HG03025 (cell line): ENCODE measurements at regions not wholly inside any gene's neighbourhood (a gene's known extent, or its start where the extent isn't known, plus 50 kb on each side); places are given as distances from the start of the nearest gene placed in this dataset.
"Not testable (repeated sequence)": the region's sequence is repeated elsewhere in the genome, so short reads cannot be mapped to it uniquely, and the experiment has no call there.

Experiments
- ATAC-seq: cut with Tn5 transposase; IDR thresholded peaks from one replicate; pipeline ENCODE4 v1.9.1; 2021; ENCODE audit warnings: mild to moderate bottlenecking, moderate library complexity; ENCODE audit not compliant: unreplicated experiment, low FRiP score

DNA sequence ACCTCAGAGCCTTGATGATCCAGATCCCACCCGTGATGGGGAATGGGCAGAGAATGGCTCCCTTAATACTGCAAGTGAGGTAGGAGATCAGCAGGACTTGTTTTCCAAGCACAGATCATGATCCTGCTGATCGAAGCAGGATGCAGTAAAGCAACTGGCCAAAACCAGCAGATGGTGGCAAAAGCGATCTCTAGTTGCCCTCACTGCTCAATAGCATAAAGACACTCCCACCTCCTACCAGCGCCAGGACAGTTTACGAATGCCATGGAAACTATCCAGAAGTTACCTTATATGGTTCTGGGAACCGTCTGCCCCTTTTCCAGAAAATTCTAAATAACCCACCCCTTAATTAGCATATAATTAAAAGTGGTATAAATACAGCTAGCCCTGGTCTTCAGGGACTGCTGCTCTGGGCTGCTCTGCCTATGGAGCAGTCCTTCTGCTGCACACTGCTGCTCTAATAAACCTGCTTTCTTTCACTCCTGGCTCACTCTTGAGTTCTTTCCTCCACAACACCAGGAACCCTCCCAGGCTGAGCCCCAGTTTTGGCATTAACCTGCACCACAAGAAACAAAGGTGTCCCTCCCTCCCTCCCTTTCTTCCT is 415.8 kb downstream of the PREX1 start:
- no peak for ATAC-seq

DNA sequence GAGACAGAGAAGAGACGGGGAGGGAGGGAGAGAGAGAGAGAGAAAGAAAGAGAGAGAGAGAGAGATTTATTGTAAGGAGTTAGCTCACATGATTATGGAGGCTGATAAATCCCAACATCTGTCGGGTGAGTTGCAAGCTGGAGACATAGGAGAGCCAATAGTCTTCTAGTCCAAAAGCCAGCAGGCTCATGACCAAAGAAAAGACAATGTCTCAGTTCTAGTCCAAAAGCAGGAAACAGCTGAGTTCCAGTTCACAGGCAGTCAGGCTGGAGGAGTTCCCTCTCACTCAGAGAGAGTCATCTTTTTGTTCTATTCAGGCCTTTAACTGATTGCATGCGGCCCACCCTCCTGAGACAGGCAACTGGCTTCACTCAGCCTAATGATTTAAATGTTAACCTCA is 416.6 kb downstream of the PREX1 start:
- no peak for ATAC-seq

DNA sequence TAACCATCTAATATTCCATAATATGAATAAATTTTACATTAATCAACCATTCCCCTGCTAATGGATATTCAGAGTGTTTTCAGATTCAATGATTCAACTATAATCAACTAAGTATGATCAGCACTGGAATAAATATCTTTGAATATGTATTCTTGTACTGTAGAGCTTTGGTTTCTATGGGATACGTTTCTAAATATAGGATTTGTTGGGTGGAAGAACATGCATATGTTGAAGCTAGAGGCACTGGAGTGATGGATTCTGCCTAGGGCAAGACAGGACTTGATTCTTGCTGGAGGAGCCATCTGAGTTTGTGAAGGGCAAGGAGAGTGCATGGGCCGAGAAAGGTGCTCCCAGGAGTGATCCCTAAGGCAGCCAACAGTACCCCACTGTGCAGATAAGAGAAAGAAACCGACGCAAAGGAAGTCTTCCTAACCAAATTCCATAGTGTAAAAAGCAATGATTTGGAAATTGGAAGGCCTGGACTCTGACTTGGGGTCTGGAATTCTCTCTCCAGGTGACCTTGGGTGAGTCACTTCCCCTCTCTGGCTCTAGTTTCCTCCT is 418.7 kb downstream of the PREX1 start:
- ATAC-seq, result no peak

DNA sequence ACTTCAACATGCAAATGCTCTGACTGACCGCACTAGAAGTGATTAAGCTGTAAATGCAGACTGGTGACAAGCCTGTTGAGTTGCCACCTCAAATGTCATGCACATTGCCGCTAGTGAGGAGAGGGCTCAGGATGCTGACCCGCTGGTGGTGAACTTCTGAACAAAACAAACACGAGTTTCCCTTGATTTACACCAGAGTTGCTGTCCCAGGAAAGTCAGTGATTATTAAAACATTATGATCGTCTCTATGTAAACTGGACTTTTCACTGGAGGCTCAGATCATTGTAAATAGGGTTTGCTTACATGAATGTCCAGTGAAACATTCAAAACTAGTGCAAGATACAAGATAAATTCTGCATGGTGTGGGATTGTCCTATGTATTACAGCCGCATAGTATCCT is 420.1 kb downstream of the PREX1 start:
- no peak for ATAC-seq

DNA sequence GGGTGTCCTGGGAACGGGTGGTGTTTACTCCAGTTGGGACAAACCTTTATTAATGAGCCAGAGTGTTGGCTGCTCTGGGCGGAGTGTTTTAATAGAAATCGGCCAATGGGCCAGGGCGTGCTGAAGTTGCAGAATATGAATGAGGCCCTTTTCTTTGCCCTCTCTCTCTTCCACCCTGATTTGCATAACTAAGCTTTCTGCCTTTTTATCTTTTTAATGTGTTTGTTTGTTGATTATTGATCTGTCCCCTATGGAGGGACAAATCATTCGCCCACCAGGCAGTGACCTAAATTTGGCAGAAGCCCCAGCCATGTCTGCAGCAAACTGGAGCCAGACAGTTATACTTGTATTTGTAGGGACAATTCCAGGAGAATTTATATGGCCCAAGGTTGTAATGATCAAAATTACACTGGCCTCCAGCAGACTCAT is 420.9 kb downstream of the PREX1 start:
- no peak for ATAC-seq

DNA sequence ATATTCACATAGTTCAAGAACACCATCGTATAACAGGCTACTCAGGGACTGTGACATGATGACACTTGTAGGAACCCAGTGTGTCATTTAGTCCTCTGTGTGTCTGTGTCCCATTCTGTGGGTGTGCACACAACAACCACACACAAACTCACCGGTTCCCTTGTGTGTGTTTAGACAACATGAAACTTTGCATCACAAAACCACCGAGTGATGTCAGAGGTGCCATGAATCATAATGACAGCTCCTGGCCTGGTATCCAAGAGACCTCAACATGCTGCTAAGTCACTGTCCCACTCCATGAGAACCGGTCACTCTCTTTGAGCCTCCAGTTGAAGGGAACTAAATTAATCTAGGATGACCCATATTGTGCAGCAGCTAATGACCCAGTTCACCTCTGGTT is 421.3 kb downstream of the PREX1 start:
- ATAC-seq, result no peak

DNA sequence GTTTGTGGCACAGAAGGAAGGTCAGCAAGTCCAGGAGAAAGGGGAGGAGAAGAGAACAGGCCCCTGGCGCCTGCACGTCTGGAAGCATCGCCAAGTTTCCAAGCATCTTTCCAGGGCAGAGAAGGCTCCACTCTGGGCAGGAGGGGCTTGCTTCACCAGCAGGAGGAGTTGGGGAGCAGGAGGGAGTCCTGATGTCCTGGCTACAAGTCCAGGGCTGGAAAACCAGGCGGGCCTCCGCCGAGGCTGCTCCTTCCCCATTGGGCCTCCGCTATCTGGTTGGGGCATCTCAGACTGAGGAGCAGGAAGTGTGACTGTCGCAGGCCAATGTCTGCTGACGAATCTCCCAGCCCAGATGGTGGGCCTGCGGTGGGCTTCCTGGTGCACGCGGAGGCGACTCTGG is 421.9 kb downstream of the PREX1 start:
- ATAC-seq, result no peak

DNA sequence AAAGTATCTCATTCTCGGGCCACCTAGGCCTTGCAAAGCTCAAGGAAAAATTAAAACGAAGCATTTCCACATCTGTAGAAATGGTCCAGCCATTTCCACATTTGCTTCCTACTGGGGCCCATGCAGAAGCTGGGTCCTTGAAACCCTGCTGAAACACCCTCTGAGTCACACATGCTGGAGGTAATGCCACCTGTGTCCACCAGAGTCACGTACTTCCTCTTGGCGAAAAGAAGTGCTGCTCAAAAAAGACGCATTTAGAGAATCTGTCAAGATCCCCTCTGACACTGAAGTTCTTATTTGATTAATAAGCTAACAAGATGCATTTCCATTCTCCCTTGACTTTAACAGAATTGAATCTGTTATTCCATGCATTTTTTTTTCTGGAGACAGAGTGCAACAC is 423.2 kb downstream of the PREX1 start:
- no peak for ATAC-seq

DNA sequence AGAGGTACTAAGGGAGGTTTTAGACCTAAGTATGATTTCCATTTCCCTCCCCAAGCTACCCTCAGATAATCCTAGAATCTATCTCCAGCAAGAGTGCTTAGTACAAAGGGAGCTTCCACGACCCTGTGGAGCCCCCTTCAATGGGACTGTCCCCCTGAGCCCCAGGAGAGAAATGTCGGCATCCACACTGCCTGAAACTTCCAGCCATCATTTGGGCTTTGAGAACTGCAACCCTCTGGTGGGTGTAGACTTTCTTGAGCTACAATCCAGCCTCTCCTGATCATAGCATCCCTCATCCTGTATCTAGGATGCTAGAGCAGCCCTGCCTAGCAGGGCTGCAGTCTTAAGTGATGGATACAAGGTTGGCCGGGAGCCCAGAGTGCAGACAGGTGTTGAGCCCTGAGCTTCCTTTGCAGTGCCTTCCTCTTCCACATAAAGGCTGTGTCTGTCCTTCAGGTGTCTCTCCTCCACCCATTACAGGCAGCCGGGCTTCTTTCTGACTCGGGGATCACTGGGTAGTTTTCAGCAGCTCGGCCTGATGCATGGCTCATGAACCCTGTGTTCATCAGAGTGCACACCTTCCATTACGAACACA is 424.5 kb downstream of the PREX1 start:
- ATAC-seq, result no peak

DNA sequence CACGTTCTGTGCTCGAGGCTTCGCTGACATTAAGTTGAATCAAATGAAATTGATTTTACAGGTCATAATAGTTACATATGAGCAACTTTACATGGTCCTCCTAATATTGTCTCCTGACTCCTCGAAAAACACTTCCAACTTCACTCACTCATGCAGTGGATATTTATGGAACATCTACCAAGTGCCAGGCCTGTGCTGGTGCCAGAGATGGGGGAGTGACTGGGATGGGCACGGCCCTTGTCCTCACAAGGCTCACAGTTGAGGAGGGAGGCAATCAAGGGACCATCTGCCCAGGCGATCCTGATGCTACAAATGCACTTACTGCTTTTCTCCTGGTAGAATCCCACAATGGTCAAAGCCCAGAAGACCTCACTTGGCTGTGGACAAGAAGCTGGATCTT is 426.4 kb downstream of the PREX1 start:
- no peak for ATAC-seq

DNA sequence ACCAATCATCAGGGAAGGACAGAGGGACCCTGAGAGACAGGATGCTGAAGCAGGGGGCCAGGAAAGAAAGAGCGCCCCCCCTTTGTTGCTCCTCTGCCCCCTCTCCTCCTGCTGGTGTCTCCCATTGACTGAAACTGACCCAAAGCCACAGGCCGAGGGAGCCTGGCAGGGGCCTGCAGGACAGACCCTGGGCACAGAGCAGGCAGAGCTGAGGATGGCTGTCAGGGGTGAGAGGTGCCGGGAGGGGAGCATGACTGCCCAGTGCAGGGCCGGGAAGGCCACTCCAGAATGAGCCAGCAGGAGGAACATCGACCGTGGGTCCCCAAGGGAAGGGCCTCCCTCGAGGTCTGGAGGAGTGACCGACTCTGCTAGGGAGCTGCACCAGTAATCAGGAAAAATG is 427.8 kb downstream of the PREX1 start:
- ATAC-seq, result no peak

DNA sequence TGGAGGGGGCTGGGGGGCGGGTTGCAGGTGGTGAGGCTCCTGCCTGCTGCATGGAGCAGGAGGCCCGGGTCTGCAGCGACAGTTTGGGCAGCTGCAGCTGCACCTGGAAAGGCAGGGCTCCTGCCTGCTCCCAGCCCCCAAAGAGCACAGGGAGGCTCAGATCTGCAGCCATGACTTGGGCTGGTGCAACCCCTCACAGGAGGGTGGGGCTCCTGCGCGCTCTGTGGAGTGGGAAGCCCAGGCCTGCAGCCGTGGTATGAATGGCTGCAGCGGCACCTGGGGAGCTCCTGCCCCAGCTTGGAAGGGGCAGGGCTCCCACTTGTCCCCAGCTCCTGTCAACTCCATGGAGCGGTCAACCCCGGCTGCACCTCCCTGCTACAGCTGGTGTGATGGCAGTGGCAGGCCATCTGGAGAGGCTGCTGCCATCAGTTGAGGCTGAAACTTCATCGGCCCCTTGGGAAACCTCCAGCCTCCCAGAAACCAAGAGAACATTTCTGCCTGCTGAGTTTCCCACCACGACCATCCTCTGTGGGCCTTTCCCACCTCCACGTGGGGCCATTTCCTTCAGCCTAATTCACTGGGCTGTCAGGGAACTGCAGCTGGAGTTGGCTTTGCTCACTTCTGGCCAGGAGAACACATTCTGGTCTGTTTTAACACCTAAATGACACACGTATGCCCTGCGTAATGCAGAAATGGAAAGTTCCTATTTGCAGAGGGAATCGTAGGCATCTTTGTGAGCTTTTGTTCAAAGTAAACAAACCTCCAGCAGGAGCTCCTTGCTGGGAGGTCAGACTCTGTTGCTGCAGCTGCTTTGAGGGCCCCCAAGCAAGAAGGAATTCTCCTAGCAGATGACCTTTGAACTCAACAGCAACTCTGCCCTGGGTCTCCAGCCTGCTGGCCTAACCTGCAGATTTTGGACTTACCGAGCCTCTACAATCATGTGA is 429.0 kb downstream of the PREX1 start:
- no peak for ATAC-seq

DNA sequence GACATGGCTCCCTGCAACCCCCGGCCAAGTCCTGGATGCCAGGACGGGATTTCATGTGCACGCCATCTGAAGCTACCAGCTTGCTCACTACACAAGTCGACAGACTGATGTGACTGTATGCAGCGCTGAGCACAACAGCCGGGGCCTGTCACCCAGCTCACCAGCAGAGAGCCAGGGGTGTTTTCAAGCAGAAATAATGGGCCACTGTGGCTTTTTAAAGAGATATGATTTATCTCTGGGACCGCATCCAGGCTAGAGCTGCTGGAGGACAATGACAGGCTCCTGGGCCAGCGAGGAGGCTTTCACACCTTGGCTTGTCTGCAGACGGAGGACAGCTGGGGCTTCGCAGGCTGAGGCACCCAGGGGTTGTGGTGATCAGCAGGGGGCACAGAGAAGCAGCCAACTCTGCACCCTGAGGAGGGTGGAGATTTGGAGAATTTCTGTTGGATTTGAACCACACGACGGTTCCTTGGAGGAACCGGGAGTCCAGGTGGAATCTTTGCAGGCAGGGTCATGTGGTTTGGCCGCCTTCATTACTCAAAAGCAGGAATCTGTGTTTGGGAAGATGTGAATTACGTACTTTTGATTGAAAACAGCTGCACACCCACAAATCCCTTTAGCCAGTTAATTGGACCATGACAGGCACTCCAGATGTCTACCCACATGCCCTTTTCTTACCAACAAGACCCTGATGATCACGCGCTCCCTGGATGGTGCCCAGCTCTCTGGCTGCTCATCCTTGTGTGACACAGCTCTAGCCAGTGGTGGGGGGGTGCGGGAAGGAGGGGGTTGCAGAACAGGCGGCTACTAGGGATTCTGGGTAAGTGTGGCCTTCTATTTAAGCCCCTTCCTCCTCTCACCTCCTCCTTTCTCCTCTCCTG is 430.6 kb downstream of the PREX1 start:
- not testable (repeated sequence) for ATAC-seq

DNA sequence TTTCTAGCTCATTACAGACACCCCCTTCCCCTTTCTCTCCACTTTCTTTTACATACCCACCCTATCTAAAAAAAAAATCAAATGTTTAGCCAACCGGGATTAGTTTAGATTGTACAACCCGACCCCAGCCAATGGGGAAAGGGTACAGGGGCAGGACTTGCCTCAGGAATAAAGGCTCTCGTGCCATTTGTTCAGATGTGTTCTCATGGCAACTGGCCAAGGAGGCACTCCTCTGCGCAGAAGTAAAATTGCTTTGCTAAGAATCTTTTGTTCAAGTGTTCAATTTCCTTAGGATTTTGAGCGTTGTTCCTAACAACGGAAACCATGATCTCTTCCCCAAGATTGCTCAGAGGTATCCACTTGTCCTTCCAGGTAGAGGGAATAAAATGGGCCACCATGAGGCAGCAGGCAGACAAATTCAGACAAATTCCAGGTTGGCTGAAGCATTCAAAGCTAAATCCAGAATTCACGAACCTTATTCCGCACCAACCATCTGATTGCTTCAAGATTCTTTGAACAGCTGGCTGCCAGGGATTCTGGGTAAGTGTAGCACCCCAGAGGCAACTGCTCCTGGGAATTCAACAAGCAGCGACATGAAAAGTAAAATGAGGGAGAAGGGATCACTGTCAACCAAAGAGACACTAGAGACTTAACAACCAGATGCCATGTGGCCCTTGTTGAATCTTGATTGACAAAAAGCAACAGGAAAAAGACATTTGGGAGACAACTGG is 431.8 kb downstream of the PREX1 start:
- ATAC-seq, result no peak

DNA sequence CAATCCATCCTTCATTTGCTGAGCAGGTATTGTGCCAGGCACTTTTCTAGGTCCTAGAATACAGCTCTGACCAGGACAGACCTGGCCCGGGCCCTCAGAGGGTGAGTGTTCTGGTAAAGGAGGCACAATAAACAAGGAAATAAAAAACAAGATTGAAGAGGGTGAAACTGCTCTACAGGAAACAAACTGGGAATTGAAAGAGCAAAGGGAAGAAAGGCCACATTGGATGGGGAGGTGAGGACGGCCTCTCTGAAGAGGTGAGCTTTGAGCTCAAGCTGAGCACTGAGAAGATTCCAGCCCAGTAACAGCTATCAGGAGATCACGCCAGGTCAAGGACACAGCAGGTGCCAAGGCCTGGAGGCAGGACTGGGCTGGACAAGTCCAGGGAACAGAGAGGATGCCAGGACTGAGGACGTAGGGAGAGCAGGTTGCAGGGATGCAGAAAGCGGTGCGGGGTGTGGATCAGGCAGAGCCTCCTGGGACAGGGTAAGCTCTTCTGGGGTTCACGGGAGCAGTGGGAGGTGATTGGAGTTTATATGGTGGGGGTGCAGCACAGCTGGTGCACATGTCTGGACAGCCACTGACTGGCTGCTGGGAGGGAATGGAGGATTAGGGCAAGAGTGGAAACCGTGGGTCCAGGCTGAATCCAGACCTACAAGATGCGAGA is 433.3 kb downstream of the PREX1 start:
- ATAC-seq, result no peak

DNA sequence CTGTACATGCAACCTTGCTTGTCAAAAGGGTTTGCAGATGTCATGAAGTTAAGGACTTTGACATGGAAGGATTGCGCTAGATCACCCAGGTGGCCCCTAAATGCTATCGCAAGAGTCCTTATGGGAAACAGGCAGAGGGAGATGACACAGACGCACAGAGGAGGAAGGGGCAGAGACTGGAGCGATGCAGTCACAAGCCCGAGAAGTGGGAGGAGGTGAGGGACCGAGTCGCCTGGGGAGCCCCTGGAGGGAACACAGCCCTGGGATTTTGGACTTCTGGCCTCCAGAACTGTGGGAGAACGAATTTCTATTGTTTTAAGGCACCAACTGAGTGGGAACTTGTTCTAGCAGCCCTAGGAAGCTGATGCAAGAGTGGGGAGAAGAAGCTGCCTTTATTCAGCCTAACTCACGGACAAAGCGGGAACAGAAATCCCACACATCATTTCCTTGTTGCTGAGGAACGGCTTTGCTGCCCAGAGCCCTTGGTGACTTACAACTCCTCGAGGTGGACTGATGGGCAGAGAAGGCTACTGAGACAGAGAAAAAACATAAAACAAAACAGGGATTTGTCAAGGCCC is 434.0 kb downstream of the PREX1 start:
- ATAC-seq, result no peak

DNA sequence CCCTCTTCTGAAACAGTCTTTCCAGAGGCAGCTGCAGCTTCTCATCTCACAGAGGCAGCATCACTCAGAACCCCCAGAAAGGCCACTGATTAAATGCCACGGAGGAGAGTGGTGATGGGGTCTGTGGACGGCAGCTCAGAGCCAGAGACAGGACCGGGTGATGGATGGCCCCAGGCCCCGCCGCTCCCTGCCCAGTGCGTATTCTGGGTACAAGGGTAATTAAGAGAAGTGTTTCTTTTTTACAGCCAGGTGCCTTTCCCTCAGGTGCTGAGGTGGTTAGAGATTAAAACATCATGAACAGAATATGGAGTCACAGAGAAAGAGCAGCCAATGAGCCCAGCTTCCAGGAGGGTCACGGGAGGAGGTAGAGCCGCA is 434.5 kb downstream of the PREX1 start:
- no peak for ATAC-seq

DNA sequence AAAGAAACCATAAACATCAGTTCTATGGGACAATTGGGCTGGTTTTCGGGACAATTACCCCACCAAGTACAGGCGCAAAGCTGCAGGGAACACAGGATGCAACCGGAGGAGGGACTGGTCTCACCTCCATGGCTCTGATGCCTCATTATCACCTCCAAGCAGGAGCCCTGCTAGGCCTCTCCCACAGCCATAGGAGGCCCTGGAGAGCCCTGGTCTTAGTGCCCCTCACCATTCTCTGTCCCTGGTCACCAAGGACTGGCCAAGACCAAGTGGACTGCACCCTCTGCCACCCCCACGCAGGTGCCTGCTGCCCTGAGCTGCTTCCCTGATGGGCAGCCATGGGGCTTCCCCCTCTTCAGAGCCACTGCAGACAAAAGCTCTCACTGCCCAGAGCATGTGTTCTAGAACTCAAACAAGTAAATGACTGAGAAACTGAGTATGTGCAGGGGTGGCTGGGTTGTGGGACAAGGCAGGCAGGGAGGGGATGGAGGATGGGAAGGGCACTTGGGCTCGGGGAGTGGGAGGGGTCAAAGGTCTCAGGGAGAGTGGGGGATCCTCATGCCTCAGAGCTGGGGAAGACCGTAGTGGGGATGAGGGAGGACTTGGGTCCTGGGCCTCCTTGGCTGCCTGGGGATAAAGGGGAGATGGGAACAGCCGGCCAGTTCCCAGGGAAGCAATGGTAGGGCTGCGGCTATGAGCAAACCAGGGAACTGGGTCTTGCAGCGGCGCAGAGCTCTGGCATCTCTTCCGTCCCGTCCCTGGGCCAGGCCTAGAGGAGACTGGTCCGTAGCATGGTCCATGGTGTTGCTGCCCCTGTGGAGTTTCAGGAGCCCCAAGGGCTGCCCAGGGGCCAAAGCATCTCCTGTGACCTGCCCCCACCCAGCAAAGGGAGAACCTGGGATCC is 435.1 kb downstream of the PREX1 start:
- ATAC-seq, result no peak
